HuH-7.5 (cell line): ENCODE measurements at regions not wholly inside any gene's neighbourhood (a gene's known extent, or its start where the extent isn't known, plus 50 kb on each side); places are given as distances from the start of the nearest gene placed in this dataset.
"Not testable (repeated sequence)": the region's sequence is repeated elsewhere in the genome, so short reads cannot be mapped to it uniquely, and the experiment has no call there.

Source experiments
- DNase-seq: peaks from one replicate; pipeline ENCODE4 v3.0.0; 2011; ENCODE audit warnings: low spot score

DNA sequence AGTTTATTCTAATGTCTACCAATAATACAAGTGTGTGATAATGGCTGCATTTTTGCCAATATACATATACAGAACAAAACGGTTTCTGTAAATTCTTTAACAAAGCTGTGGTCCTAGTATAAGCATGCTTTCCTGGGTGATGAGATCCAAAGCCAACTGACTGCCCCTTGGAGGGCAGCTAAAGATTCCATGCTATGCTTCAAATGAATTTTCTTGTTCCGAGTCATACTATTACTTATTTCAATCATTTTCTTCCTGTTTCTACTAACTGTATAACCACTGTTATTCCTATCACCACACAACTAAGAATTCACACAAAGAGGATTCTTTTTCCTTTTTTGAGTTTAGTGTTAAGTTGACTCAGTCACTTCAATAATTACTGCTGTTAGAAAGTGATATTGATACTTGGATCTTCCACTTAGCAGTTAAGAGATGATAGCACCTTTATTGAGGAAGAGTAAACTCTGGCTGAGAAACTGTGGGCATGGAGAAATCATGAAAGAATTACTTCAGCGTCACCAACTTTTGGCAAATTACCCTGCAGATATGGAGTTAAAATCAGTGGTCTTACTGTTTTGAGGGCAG, 197.5 kb downstream of the ARL4A start:
- no peak for DNase-seq

GRCh38 chr7:12888717-12889116, 201.3 kb downstream of the ARL4A start:
- DNase-seq, result no peak

GRCh38 chr7:12889391-12889790, 202.0 kb downstream of the ARL4A start:
- no peak for DNase-seq

GRCh38 chr7:12890586-12890985, 203.2 kb downstream of the ARL4A start:
- no peak for DNase-seq

DNA sequence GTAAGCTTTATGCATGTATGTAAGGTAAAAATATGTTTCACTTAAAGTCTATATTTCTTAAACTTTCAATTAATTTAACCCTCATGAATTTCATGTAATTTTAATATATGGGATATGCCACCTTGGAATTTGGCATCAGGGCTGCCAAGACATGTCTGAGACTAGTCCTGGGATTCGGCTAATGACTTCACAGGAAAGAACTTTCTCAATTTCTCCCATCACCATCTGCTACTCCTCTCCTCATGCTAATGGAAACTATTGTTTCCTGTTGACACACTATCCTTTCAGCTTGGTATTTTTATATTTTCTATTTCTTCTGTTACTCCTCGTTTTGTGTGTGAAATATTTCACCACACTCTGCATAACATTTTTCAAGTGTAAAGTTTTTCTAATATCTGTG, 205.9 kb downstream of the ARL4A start:
- DNase-seq, result no peak

GRCh38 chr7:12895296-12895695, 207.9 kb downstream of the ARL4A start:
- DNase-seq, result no peak

DNA sequence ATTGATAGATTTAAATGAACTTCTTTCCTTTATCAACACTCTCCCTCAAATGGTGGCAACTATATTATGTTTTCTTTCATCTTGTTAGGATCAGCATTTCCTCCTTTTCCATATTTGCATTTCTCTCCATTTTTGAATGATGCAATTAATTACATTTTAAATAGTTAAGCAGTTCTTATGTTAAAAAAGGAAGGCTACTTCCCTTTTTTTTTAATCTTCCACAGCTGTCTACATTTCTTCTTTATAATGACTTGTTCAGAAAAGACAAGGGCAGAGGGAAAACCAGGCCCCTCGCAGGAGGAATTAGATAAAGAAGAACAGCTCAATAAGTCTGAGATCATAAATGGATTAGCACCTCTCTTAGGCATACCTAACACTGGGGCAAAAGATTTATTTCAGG, 208.9 kb downstream of the ARL4A start:
- DNase-seq, result no peak

DNA sequence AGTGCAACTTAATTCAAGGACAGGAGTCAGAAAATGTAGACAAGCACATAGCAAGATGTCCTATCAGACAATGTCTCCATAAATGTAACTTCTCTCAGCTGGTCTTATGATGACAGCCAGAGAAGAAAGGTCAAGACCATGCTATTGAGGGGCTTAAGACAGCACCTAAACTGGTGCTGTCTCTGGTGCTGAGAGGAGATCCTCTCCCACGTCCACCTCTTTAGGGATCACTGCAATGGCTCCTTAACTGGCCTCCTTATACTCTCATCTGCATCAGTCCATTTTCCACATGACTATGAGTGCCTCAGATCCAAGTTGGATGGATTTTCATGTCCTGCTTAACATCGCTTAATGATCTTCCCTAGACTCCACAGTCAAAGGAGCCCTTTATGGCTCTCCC, 210.6 kb downstream of the ARL4A start:
- no peak for DNase-seq

- DNase-seq, result no peak
Observed at GRCh38 chr7:12898620-12899019, 211.2 kb downstream of the ARL4A start.

DNA sequence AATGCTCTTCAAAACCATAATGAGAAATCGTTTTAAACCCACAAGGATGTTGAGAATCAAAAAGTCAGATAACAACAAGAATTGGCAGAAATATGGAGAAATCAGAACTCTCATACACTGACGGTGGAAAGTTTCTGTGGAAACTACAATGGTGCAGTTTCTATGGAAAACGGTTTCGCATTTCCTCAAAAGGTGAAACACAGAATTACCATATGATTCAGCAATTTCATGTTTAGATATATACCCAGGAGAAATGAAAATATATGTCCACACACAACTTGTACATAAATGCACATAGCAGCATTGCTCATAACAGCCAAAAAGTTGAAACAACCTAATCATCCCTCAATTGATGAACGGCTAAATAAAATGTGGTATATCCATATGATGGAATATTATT, 218.2 kb downstream of the ARL4A start:
- DNase-seq, result no peak

GRCh38 chr7:12907774-12908173, 220.3 kb downstream of the ARL4A start:
- no peak for DNase-seq

DNA sequence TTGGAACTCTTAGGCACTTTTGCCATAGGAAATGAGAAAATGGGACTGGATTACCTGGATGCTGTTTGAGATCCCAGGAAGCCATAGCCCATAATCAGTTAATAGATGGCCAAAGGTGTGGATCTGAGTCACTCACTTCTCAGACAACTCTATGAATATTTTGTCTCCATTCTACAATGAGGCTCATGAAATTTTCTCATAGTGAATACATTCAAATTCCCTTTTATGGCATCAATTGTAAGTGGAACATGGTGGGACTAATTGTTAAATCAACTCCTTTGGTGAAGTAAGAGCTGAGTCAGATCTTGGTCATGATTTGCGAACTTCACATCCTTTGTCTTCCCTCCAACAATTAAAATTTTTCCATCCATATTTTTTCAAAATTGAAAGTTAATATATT, 222.1 kb downstream of the ARL4A start:
- no peak for DNase-seq

DNA sequence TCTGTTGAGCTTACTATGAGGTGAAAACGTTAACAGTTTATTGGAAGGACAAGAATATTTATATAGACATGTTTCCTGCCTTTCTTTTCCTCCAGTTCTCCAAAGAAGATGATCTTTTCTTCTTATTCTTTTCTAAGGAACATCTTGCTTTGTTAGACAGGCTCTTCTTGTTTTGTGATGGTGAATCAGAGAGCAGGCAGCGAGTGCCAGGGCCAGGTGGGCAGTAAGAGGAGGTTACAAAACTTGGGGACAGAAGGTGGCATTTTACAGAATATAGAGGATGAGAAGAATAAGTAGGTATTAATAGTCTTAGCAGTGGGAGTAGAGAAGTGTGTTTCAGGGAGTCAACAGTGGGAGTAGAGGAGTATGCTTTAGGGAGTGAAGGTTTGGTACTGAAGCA, 223.6 kb downstream of the ARL4A start:
- DNase-seq, result no peak

DNA sequence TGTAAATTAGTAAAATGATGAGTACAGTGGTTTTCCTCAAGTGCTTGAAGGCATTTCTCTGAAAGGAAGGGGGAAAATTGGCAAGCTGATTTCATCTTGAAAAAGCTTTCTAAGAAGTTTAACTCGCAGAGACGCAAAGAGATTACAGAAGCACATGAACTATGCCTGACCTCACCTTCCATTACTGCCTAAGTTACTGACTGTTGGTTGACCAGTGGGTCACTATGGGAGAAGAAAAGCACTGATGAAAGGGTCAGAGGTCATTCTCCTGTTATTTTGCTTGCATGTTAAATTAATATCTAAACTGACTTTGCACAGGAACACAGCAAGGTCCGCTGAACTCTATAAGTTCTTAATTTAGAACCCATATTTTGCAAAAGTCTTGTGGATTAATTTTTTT, 225.6 kb downstream of the ARL4A start:
- no peak for DNase-seq

- no peak for DNase-seq
Observed at GRCh38 chr7:12917801-12918200, 230.4 kb downstream of the ARL4A start.

- DNase-seq, result no peak
Observed at GRCh38 chr7:12921751-12922345, 234.4 kb downstream of the ARL4A start.

- no peak for DNase-seq
Observed at GRCh38 chr7:12923971-12924370, 236.5 kb downstream of the ARL4A start.

- no peak for DNase-seq
Observed at GRCh38 chr7:12926206-12926605, 238.8 kb downstream of the ARL4A start.

GRCh38 chr7:12927635-12928434, 240.4 kb downstream of the ARL4A start:
- no peak for DNase-seq

GRCh38 chr7:12929476-12930140, 242.2 kb downstream of the ARL4A start:
- DNase-seq, result no peak

- DNase-seq, result no peak
Observed at GRCh38 chr7:12930534-12930933, 243.1 kb downstream of the ARL4A start.

- DNase-seq, result not testable (repeated sequence)
Observed at GRCh38 chr7:12931465-12931864, 244.0 kb downstream of the ARL4A start.

GRCh38 chr7:12939694-12940093, 252.3 kb downstream of the ARL4A start:
- no peak for DNase-seq
